Lung (tissue), 11 donors: ENCODE measurements at regions not wholly inside any gene's neighbourhood (a gene's known extent, or its start where the extent isn't known, plus 50 kb on each side); places are given as distances from the start of the nearest gene placed in this dataset.

Experiments
- ATAC-seq: fragments of 200-7000 bp; cut with Tn5 transposase; one replicate; pipeline ENCODE4 v1.9.1; 2020; ENCODE audit warnings: moderate number of reproducible peaks; ENCODE audit not compliant: insufficient read depth, low FRiP score
- DNase-seq, 3 donors: peaks; one replicate each; pipeline ENCODE4 v3.0.0-alpha.2; 2013 to 2017
- H3K27ac ChIP-seq, 2 donors: one replicate each; pipeline ENCODE4 v1.5.1; 2013; ENCODE audit warnings: mild to moderate bottlenecking in 2 of 2, moderate library complexity in 2 of 2, control low read depth in 1 of 2, inconsistent platforms in 1 of 2, low read depth in 1 of 2, low read length in 1 of 2
- H3K27me3 ChIP-seq, 3 donors: one replicate each; pipeline ENCODE4 v1.5.1; 2013; ENCODE audit warnings: low read length in 2 of 3; ENCODE audit not compliant: control insufficient read depth in 3 of 3, insufficient read depth in 3 of 3
- H3K36me3 ChIP-seq, 4 donors: one replicate each; pipeline ENCODE4 v1.5.1; 2013; ENCODE audit warnings: low read length in 4 of 4, mild to moderate bottlenecking in 1 of 4, moderate library complexity in 1 of 4; ENCODE audit not compliant: control insufficient read depth in 4 of 4, insufficient read depth in 4 of 4
- H3K4me1 ChIP-seq, 5 donors: one replicate each; pipeline ENCODE4 v1.5.1; 2013; ENCODE audit warnings: low read length in 5 of 5, mild to moderate bottlenecking in 2 of 5, moderate library complexity in 1 of 5; ENCODE audit not compliant: control insufficient read depth in 5 of 5, insufficient read depth in 5 of 5
- H3K4me3 ChIP-seq: one replicate; pipeline ENCODE4 v1.5.1; 2013; ENCODE audit warnings: mild to moderate bottlenecking, control low read depth, moderate library complexity
- H3K9ac ChIP-seq, 2 donors: one replicate each; pipeline ENCODE4 v1.5.1; 2013; ENCODE audit warnings: low read length in 2 of 2, control low read depth in 1 of 2; ENCODE audit not compliant: insufficient read depth in 1 of 2
- H3K9me3 ChIP-seq, 4 donors: one replicate each; pipeline ENCODE4 v1.5.1; 2013; ENCODE audit warnings: low read length in 3 of 4, mild to moderate bottlenecking in 1 of 4, moderate library complexity in 1 of 4; ENCODE audit not compliant: control insufficient read depth in 4 of 4, insufficient read depth in 3 of 4
- WGBS, 2 donors: extraction: QIAGEN DNeasy Blood & Tissue Kit; methylation state at CpG; one replicate each; pipeline ENCODE4 v1.1.7; 2013; 5-methylcytosine and 5-hydroxymethylcytosine counted together
- TF ChIP-seq, protein P1 (sequence below): IDR thresholded peaks from 2 replicates; pipeline ENCODE4 v1.5.1; 2012; ENCODE audit warnings: mild to moderate bottlenecking; ENCODE audit errors: control extremely low read depth, extremely low read depth
- donor health status: control.
- donor health status: control.
- donor health status: Bipolar disorder and iron deficiency.
- donor health status: healthy.
- donor health status: DM: yes; HTN: yes; CAD: no.

DNA sequence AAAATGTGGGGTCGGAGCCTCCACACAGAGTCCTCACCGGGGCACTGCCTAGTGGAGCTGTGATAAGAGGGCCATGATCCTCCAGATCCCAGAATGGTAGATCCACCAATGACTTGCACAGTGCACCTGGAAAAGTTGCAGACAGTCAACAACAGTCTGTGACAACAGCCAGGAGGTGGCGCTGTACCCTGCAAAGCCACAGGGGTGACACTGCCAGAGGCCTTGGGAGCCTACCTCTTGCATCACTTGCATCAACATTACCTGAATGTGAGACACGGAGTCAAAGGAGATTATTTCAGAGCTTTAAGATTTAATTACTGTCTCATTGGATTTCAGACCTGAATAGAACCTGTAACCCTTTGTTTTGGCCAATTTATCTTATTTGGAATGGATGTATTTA lies 614.1 kb upstream of the CDH9 start:
- Histone ChIP-seq H3K9ac (no peak overlapping the region), H3K27me3 (no peaks in the 10 kb centered on the region), H3K9me3 (peaks cover 0 to 2% (median 0%) of the 10 kb centered on the region in 4 donors), H3K4me1 (no peaks in the 10 kb centered on the region), H3K4me3 (no peak overlapping the region), H3K27ac (no peak overlapping the region), H3K36me3 (no peaks in the 10 kb centered on the region)
- DNase-seq (no peak), ATAC-seq (no peak)
- 81 to 86% methylated on average over 4 of the region's 4 CpGs for WGBS, 2 donors
- TF ChIP-seq, protein P1, sequence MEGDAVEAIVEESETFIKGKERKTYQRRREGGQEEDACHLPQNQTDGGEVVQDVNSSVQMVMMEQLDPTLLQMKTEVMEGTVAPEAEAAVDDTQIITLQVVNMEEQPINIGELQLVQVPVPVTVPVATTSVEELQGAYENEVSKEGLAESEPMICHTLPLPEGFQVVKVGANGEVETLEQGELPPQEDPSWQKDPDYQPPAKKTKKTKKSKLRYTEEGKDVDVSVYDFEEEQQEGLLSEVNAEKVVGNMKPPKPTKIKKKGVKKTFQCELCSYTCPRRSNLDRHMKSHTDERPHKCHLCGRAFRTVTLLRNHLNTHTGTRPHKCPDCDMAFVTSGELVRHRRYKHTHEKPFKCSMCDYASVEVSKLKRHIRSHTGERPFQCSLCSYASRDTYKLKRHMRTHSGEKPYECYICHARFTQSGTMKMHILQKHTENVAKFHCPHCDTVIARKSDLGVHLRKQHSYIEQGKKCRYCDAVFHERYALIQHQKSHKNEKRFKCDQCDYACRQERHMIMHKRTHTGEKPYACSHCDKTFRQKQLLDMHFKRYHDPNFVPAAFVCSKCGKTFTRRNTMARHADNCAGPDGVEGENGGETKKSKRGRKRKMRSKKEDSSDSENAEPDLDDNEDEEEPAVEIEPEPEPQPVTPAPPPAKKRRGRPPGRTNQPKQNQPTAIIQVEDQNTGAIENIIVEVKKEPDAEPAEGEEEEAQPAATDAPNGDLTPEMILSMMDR: no peak

DNA sequence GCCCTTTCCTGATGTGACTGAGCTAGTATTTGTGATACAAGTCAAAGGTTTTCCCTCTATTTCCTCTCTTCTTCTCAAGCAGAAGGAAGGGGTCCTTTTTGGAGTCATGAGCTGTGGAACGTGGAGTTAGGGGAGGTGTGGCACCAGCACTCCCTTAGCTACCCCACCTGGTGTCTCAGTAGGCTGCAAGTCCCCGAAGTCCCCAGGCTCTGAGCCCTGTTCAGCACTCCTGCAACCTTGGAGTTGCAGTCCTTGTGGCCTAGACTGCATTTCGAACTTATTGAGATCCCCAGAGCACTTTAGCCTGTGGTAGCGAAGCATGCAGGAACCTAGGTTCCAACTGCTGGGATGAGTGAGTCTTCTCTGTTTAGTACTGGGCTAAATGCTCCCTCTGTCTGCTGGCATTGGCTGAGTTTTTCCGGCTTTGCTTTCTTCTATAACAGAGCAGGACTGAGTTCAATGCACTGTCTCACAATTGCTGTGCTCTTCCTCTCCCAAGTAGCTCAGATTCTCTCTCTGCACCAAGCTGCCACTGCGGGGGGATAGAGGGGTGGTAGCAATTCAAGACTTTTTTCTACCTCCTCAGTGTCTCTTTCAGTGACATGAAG lies 600.7 kb upstream of the CDH9 start:
- no peak overlapping the region for H3K4me3 ChIP-seq
- H3K9ac ChIP-seq: no peak overlapping the region
- peaks cover 0 to 7% (median 1%) of the 10 kb centered on the region in 4 donors for H3K9me3 ChIP-seq
- H3K27me3 ChIP-seq: no peaks in the 10 kb centered on the region
- H3K4me1 ChIP-seq: no peaks in the 10 kb centered on the region
- H3K36me3 ChIP-seq: no peaks in the 10 kb centered on the region
- TF ChIP-seq, protein P1: no peak
- DNase-seq: no peak
- no peak for ATAC-seq
- H3K27ac ChIP-seq: no peak overlapping the region
- 72 to 79% methylated on average over 6 of the region's 6 CpGs for WGBS, 2 donors

DNA sequence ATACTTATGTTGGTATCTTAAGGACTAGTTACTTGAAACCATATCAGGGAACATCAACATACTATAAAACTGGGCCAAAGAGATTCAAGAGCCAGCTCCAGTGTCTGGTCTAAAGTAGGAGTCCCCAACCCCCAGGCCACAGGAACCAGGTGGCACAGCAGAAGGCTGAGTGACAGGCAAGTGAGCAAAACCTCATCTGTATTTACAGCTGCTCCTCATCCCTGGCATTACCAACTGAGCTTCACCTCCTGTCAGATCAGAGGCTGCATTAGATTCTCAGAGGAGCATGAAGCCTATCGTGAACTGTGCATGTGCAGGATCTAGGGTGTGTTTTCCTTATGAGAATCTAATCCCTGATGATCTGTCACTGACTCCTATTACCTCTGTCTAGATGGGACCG lies 581.6 kb upstream of the CDH9 start:
- H3K9me3 ChIP-seq: peaks cover 0 to 10% (median 0%) of the 10 kb centered on the region in 4 donors
- no peaks in the 10 kb centered on the region for H3K36me3 ChIP-seq
- ATAC-seq (no peak), DNase-seq (no peak)
- no peak overlapping the region for H3K27ac ChIP-seq
- H3K27me3 ChIP-seq: no peaks in the 10 kb centered on the region
- TF ChIP-seq, protein P1: no peak
- H3K4me1 ChIP-seq: no peaks in the 10 kb centered on the region
- H3K4me3 ChIP-seq: no peak overlapping the region
- 88 to 93% methylated on average over 2 of the region's 2 CpGs for WGBS, 2 donors
- H3K9ac ChIP-seq: no peak overlapping the region

DNA sequence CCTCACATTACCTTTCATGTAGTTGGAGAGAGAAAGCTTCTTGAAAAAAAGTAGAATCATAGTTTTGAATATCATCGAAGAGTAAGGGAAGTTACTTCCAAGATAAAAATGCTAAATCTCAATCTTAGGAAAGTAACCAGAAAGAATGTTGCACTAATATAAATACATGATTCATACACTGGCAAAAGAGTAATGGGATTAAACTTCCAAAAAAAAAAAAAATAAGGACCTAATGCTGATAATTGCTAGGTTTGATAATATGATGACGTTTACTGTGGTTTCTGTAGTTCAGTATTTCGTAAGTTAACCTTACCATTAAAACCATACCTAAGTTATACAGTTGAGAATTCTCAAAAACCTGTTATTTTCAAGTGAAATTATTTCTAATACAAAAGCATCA lies 573.8 kb upstream of the CDH9 start:
- no peak for ATAC-seq
- Histone ChIP-seq H3K36me3 (no peaks in the 10 kb centered on the region), H3K27me3 (no peaks in the 10 kb centered on the region), H3K4me3 (no peak overlapping the region), H3K27ac (no peak overlapping the region), H3K4me1 (no peaks in the 10 kb centered on the region), H3K9ac (no peak overlapping the region), H3K9me3 (peaks cover 0 to 6% (median 0%) of the 10 kb centered on the region in 4 donors)
- DNase-seq: no peak
- TF ChIP-seq, protein P1: no peak
- WGBS, 2 donors: 50 to 55% methylated on average over 3 of the region's 3 CpGs
